ENCODE measurements at regions not wholly inside any gene's neighbourhood (a gene's known extent, or its start where the extent isn't known, plus 50 kb on each side); places are given as distances from the start of the nearest gene placed in this dataset.

- intact Hi-C loops (cut with DNase I) = no loop called here
- Histone ChIP-seq H3K27ac (no peak overlapping the region), H3K9me3 (peaks cover 0 to 7% (median 2%) of the 10 kb centered on the region in 4 donors), H3K27me3 (no peaks in the 10 kb centered on the region), H3K4me3 (no peak overlapping the region), H3K4me1 (no peaks in the 10 kb centered on the region), H3K36me3 (no peaks in the 10 kb centered on the region)
- 88 to 96% methylated on average over 10 of the region's 10 CpGs for WGBS, 2 donors
- TF ChIP-seq POLR2AphosphoS5 (IDR thresholded peaks at IDR 0.05) (no peak), EP300 (IDR thresholded peaks at IDR 0.05) (no peak)
- TF ChIP-seq, protein P1, sequence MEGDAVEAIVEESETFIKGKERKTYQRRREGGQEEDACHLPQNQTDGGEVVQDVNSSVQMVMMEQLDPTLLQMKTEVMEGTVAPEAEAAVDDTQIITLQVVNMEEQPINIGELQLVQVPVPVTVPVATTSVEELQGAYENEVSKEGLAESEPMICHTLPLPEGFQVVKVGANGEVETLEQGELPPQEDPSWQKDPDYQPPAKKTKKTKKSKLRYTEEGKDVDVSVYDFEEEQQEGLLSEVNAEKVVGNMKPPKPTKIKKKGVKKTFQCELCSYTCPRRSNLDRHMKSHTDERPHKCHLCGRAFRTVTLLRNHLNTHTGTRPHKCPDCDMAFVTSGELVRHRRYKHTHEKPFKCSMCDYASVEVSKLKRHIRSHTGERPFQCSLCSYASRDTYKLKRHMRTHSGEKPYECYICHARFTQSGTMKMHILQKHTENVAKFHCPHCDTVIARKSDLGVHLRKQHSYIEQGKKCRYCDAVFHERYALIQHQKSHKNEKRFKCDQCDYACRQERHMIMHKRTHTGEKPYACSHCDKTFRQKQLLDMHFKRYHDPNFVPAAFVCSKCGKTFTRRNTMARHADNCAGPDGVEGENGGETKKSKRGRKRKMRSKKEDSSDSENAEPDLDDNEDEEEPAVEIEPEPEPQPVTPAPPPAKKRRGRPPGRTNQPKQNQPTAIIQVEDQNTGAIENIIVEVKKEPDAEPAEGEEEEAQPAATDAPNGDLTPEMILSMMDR (IDR thresholded peaks at IDR 0.05) = no peak
- peak; percentile 7 for DNase-seq
Observed at GRCh38 chr1:47669081-47669585, 231.3 kb downstream of the FOXD2 start.

DNA sequence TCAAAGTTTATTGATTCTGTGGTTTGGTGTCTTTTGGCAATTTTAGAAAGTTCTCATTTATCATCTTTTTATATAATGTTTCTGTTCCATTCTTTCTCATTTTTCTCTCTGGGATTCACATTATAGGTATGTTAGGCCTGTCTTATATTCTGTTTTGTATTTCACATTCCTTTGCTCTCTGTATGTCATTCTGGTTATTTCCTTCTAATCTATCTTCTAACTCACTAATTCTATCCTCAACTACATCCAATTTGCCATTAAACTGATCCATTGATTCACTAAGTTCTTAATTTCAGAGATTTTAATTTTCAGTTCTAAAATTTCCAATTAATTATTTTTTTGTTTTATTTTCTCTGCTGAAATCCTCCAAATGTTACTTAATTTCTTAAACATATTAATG lies 234.8 kb downstream of the FOXD2 start:
- intact Hi-C loops (cut with DNase I) = no loop called here

GRCh38 chr1:47674189-47674588 lies 236.3 kb downstream of the FOXD2 start:
- Histone ChIP-seq H3K9me3 (peaks cover 0 to 7% (median 2%) of the 10 kb centered on the region in 4 donors), H3K4me1 (no peaks in the 10 kb centered on the region), H3K27ac (no peak overlapping the region), H3K4me3 (no peak overlapping the region), H3K36me3 (no peaks in the 10 kb centered on the region), H3K27me3 (no peaks in the 10 kb centered on the region)
- no peak for DNase-seq
- intact Hi-C loops (cut with DNase I) = no loop called here
- TF ChIP-seq EP300 (IDR thresholded peaks at IDR 0.05) (no peak), POLR2A (IDR thresholded peaks at IDR 0.05) (no peak), POLR2AphosphoS5 (IDR thresholded peaks at IDR 0.05) (no peak)
- TF ChIP-seq, protein P1 (IDR thresholded peaks at IDR 0.05) = no peak

More for the DNA sequence above, 234.8 kb downstream of the FOXD2 start:
- Histone ChIP-seq H3K36me3 (no peaks in the 10 kb centered on the region), H3K9me3 (peaks cover 0 to 7% (median 2%) of the 10 kb centered on the region in 4 donors), H3K27ac (no peak overlapping the region), H3K4me3 (no peak overlapping the region), H3K4me1 (no peaks in the 10 kb centered on the region), H3K27me3 (no peaks in the 10 kb centered on the region)
- TF ChIP-seq POLR2AphosphoS5 (IDR thresholded peaks at IDR 0.05) = no peak
- no peak for TF ChIP-seq POLR2A (IDR thresholded peaks at IDR 0.05)
- TF ChIP-seq, protein P1 (IDR thresholded peaks at IDR 0.05) = no peak
- TF ChIP-seq EP300 (IDR thresholded peaks at IDR 0.05) = no peak
- no peak for DNase-seq

DNA sequence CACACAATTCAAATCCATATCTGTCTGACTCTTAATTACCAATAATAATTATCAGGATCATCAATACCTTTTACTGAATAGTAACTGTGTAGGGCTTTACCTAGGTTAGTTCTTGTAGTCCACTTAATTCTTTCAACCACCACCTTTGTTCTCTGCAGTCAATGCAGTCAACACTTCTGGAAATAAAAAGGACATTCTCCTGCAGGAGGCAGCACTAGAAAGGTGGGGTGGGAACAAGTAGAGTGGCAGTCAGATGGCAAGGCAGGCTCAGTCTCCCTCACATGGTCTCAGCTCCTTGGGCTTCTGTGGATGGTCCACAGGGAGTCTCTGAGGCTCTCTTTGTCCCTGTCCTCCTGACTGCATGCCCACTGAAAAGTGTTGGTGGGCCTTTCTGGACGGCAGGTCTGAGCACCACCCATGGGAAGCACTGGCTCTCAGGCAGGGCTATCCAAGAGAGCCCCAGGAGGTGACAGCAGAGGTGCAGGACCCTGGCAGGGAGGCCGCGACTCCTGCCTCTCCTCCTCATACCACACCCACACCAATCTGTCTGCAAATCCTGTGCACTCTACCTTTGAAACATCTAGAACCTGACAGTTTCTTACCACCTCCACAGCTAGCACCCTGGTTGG lies 237.3 kb downstream of the FOXD2 start:
- no peaks in the 10 kb centered on the region for H3K27me3 ChIP-seq
- H3K36me3 ChIP-seq = no peaks in the 10 kb centered on the region
- no peaks in the 10 kb centered on the region for H3K4me1 ChIP-seq
- H3K27ac ChIP-seq = no peak overlapping the region
- intact Hi-C loops (cut with DNase I) = no loop called here
- DNase-seq = peak; percentile 46
- H3K4me3 ChIP-seq = no peak overlapping the region
- TF ChIP-seq, protein P1 (IDR thresholded peaks at IDR 0.05) = no peak
- TF ChIP-seq POLR2A (IDR thresholded peaks at IDR 0.05) (no peak), POLR2AphosphoS5 (IDR thresholded peaks at IDR 0.05) (no peak), EP300 (IDR thresholded peaks at IDR 0.05) (no peak)
- H3K9me3 ChIP-seq = peaks cover 0 to 7% (median 2%) of the 10 kb centered on the region in 4 donors
- 93 to 96% methylated on average over 3 of the region's 3 CpGs for WGBS, 2 donors

GRCh38 chr1:47675721-47676120 lies 237.9 kb downstream of the FOXD2 start:
- Histone ChIP-seq H3K27ac (no peak overlapping the region), H3K36me3 (no peaks in the 10 kb centered on the region), H3K4me1 (no peaks in the 10 kb centered on the region), H3K4me3 (no peak overlapping the region), H3K27me3 (no peaks in the 10 kb centered on the region), H3K9me3 (peaks cover 0 to 7% (median 2%) of the 10 kb centered on the region in 4 donors)
- intact Hi-C loops (cut with DNase I) = no loop called here
- WGBS, 2 donors = 95 to 96% methylated on average over 11 of the region's 11 CpGs
- DNase-seq = peak; percentile 20
- TF ChIP-seq POLR2A (IDR thresholded peaks at IDR 0.05) = no peak
- TF ChIP-seq POLR2AphosphoS5 (IDR thresholded peaks at IDR 0.05) = no peak
- TF ChIP-seq, protein P1 (IDR thresholded peaks at IDR 0.05) = no peak
- TF ChIP-seq EP300 (IDR thresholded peaks at IDR 0.05) = no peak

All from sigmoid colon (tissue), 6 donors.